ENCODE measurements at regions not wholly inside any gene's neighbourhood (a gene's known extent, or its start where the extent isn't known, plus 50 kb on each side); places are given as distances from the start of the nearest gene placed in this dataset.
"Not testable (repeated sequence)": the region's sequence is repeated elsewhere in the genome, so short reads cannot be mapped to it uniquely, and the experiment has no call there.

- not testable (repeated sequence) for TF ChIP-seq CTCF (conservative IDR thresholded peaks at IDR 0.05; ENCODE audit: low read depth, low read length); EZH2phosphoT487 (IDR thresholded peaks at IDR 0.05; ENCODE audit: borderline replicate concordance, low read length)
Measured at GRCh38 chr21:36267828-36268227, 52.2 kb upstream of the MORC3 start.
